Ishikawa (cell line): ENCODE measurements at regions not wholly inside any gene's neighbourhood (a gene's known extent, or its start where the extent isn't known, plus 50 kb on each side); places are given as distances from the start of the nearest gene placed in this dataset.

Experiments used
- MAX ChIP-seq: IDR thresholded peaks from 2 replicates; pipeline ENCODE4 v1.6.1; 2012
- REST ChIP-seq: IDR thresholded peaks from 2 replicates; pipeline ENCODE4 v1.6.1; 2012; ENCODE audit warnings: low read depth, mild to moderate bottlenecking
- ZBTB7A ChIP-seq: IDR thresholded peaks from 2 replicates; pipeline ENCODE4 v1.6.1; 2012; ENCODE audit warnings: low read depth

- TF ChIP-seq MAX (no peak), ZBTB7A (no peak), REST (no peak)
Measured at GRCh38 chr2:144669196-144669987, 149.5 kb upstream of the ZEB2 start.
